ENCODE measurements at regions not wholly inside any gene's neighbourhood (a gene's known extent, or its start where the extent isn't known, plus 50 kb on each side); places are given as distances from the start of the nearest gene placed in this dataset.

- Mint-ChIP-seq H3K9me3 (peaks cover 3% of the 10 kb centered on the region), H3K27ac (no peak overlapping the region), H3K4me3 (no peak overlapping the region), H3K4me1 (ENCODE audit: low read depth) (peaks cover 25% of the 10 kb centered on the region), H3K36me3 (ENCODE audit: low read depth) (no peaks in the 10 kb centered on the region), H3K27me3 (no peaks in the 10 kb centered on the region)
- TF ChIP-seq CTCF (IDR thresholded peaks at IDR 0.05), result no peak
- intact Hi-C loops (cut with micrococcal nuclease), result loop anchor here (2.0 kb wide), 1 partner anchor 90 kb away; no protein-coding TSS in a partner anchor
- ChIA-PET POLR2A (interaction anchor here (1.1 kb wide), 1 partner anchor 205 kb away, joined by 3 read pairs; the partner anchor contains the start of gene DYRK2), CTCF (interaction anchor here (1.4 to 2.6 kb wide), 2 partner anchors 86 to 448 kb away, joined by 3 to 21 read pairs; no protein-coding TSS in a partner anchor)
- no peak for ATAC-seq
- DNase-seq, result no peak
Observed at GRCh38 chr12:67442896-67443295, 173.7 kb downstream of the CAND1 start.

GRCh38 chr12:67444542-67444941 lies 175.4 kb downstream of the CAND1 start:
- no peak for TF ChIP-seq CTCF (IDR thresholded peaks at IDR 0.05)
- H3K27me3 Mint-ChIP-seq, result no peaks in the 10 kb centered on the region
- intact Hi-C loops (cut with micrococcal nuclease), result no loop called here
- ChIA-PET CTCF (interaction anchor here (1.2 kb wide), 2 partner anchors 14 to 89 kb away, joined by 3 read pairs; no protein-coding TSS in a partner anchor), POLR2A (interaction anchor here (1.0 kb wide), 1 partner anchor 39 kb away, joined by 3 read pairs; no protein-coding TSS in a partner anchor)
- ATAC-seq, result no peak
- no peak overlapping the region for H3K27ac Mint-ChIP-seq
- peaks cover 34% of the 10 kb centered on the region for H3K4me1 Mint-ChIP-seq (ENCODE audit: low read depth)
- no peak overlapping the region for H3K4me3 Mint-ChIP-seq
- peaks cover 3% of the 10 kb centered on the region for H3K9me3 Mint-ChIP-seq
- no peak for DNase-seq
- peaks cover 7% of the 10 kb centered on the region for H3K36me3 Mint-ChIP-seq (ENCODE audit: low read depth)

GRCh38 chr12:67446716-67447115 lies 177.6 kb downstream of the CAND1 start:
- H3K4me1 Mint-ChIP-seq (ENCODE audit: low read depth), result peaks cover 46% of the 10 kb centered on the region

GRCh38 chr12:67447180-67447579 lies 178.0 kb downstream of the CAND1 start:
- H3K36me3 Mint-ChIP-seq (ENCODE audit: low read depth), result peaks cover 17% of the 10 kb centered on the region
- H3K4me3 Mint-ChIP-seq, result no peak overlapping the region
- ChIA-PET CTCF (interaction anchor here (1.4 kb wide), 1 partner anchor 12 kb away, joined by 5 read pairs; no protein-coding TSS in a partner anchor), POLR2A (no interaction called here)
- H3K27ac Mint-ChIP-seq, result no peak overlapping the region
- intact Hi-C loops (cut with micrococcal nuclease), result no loop called here
- peaks cover 21% of the 10 kb centered on the region for H3K9me3 Mint-ChIP-seq
- peaks cover 47% of the 10 kb centered on the region for H3K4me1 Mint-ChIP-seq (ENCODE audit: low read depth)
- no peaks in the 10 kb centered on the region for H3K27me3 Mint-ChIP-seq
- DNase-seq, result no peak
- ATAC-seq, result no peak
- TF ChIP-seq CTCF (IDR thresholded peaks at IDR 0.05), result no peak

More at GRCh38 chr12:67446716-67447115, 177.6 kb downstream of the CAND1 start:
- TF ChIP-seq CTCF (IDR thresholded peaks at IDR 0.05), result no peak
- POLR2A ChIA-PET, result no interaction called here
- H3K27ac Mint-ChIP-seq, result no peak overlapping the region
- no peaks in the 10 kb centered on the region for H3K27me3 Mint-ChIP-seq
- intact Hi-C loops (cut with micrococcal nuclease), result no loop called here
- CTCF ChIA-PET, result interaction anchor here (1.4 kb wide), 1 partner anchor 12 kb away, joined by 5 read pairs; no protein-coding TSS in a partner anchor
- ATAC-seq (no peak), DNase-seq (no peak)
- H3K36me3 Mint-ChIP-seq (ENCODE audit: low read depth), result peaks cover 17% of the 10 kb centered on the region
- peaks cover 18% of the 10 kb centered on the region for H3K9me3 Mint-ChIP-seq
- no peak overlapping the region for H3K4me3 Mint-ChIP-seq

GRCh38 chr12:67449591-67450052 lies 180.5 kb downstream of the CAND1 start:
- peak; percentile 50 for DNase-seq
- intact Hi-C loops (cut with micrococcal nuclease), result loop anchor here (10.0 kb wide), 2 partner anchors 185 to 355 kb away; no protein-coding TSS in a partner anchor
- peaks cover 53% of the 10 kb centered on the region for H3K4me1 Mint-ChIP-seq (ENCODE audit: low read depth)
- ChIA-PET CTCF (no interaction called here), POLR2A (interaction anchor here (2.0 kb wide), 1 partner anchor 14 kb away, joined by 4 read pairs; no protein-coding TSS in a partner anchor)
- peaks cover 20% of the 10 kb centered on the region for H3K36me3 Mint-ChIP-seq (ENCODE audit: low read depth)
- peak overlapping the region; percentile 79 for H3K27ac Mint-ChIP-seq
- H3K4me3 Mint-ChIP-seq, result no peak overlapping the region
- H3K9me3 Mint-ChIP-seq, result peaks cover 28% of the 10 kb centered on the region
- ATAC-seq, result peak; percentile 78
- no peak for TF ChIP-seq CTCF (IDR thresholded peaks at IDR 0.05)
- H3K27me3 Mint-ChIP-seq, result peaks cover 3% of the 10 kb centered on the region
